GM03348 (cell line): ENCODE measurements at regions not wholly inside any gene's neighbourhood (a gene's known extent, or its start where the extent isn't known, plus 50 kb on each side); places are given as distances from the start of the nearest gene placed in this dataset.
"Not testable (repeated sequence)": the region's sequence is repeated elsewhere in the genome, so short reads cannot be mapped to it uniquely, and the experiment has no call there.

ENCODE experiments used
- DNase-seq: peaks from one replicate; pipeline ENCODE4 v3.0.0; 2012; ENCODE audit warnings: low spot score

DNA sequence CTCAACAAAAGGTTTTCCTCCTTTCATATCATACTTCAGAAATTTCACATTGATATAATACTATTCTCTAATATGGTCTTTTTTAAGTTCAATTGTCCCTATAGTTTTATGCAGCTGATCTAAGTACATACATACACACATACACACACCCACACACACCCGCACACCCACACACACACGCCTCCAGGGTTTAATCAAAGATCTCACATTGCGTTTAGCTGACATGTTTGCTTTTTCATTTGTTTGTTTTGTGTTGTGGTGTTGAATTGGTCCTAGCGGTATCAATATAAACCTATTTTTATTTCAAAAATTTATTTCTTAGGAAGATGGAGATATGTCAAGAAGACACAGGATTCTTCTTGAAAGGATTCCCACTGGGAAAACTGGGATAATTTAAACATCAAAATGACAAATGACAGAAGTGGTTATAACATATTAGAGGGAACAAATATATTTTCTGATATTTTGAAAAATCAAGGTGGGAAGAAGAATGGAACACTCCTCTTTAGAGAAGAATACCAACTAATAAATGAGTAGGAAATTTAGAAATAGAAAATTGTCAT, 434.9 kb upstream of the SLC30A5 start:
- no peak for DNase-seq

DNA sequence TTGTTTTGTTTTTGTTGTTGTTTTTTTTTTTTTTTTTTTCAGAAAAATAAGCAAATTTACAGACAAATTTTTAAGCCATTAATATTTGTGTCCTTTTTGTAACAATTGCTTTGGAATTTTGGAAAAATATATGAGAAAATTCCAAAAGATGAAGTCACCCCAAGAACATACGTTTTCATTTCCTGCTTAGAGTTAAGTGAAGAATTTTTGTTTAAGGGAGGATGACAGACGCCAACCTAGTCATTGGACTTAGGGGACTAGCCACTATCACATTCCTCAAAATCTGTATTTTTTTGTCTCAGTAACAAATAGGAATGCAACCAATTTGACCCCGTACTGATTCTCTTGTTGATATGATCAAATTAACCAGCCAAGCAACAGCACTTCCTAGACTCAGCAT, 433.9 kb upstream of the SLC30A5 start:
- no peak for DNase-seq

DNA sequence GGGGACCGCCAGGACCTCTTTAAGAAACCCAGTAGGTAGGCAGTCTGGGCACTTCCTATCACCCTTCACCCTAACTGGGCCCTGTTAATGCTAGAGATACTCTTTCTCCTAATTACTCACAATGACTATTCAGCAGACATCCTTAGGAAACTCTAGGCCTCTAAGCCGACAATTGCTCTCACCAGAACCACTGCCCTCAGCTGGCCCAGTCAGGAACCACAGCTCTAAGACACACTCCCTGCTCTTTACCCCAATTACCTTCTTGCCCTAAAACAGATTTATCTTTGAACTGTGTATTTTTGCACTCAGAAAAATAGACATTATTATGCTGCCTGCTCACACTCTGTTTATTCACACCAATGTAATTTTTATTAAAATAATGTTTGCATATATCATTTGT, 432.6 kb upstream of the SLC30A5 start:
- peak; percentile 37 for DNase-seq

DNA sequence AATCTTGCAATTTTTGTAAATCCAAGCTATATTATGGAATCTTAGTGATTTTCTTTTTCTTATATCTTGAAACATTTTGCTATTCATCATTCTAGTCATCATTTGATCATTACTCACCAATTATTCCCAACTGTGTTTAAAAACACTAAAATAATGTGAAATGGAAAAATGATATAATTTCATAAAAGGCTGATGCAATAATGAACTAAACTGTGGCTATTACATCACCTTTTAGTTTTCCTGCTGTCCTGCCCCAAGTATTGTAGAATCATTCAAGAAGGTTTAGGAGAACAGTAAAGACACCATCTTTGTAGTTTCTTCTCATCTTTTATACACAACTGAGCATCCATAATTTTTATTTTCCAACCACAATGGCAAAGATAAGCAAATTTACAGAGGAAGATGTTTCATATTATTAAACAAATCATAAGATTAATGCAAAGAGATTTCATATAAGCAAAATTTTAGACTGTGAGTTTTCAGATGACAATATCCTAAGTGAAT, 431.0 kb upstream of the SLC30A5 start:
- DNase-seq: no peak

DNA sequence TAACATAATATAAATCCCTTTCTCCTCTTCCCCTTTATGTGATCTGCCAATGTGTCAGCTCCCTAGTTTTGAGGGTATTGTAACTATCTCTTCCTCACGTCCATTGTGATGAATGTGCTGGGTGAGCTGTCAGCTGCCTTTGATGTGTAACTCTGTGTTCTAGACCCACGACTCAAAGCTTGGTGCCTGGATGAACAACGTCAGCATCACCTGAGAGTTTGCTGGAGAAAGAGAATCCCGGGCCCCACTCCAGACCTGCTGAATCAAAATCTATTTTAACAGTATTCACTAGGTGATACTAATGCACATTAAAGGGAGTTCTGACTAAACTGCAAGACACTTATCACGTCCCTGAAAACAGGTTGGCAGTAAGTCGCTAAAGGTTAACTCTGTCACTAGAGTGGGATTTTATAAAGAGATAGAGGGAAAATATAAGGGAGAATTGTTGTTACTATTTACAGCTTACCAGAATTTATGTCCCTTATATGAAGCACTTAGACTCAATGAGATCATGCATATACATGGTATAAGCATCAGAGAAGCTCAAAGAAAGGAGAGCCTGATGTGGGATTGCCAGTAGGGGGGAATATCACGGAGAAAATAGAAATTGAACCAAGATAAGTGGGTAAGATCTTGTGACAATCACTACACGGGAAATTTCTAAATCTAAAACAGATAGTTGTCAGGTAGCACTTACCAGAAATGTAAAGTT, 423.8 kb upstream of the SLC30A5 start:
- DNase-seq: no peak

DNA sequence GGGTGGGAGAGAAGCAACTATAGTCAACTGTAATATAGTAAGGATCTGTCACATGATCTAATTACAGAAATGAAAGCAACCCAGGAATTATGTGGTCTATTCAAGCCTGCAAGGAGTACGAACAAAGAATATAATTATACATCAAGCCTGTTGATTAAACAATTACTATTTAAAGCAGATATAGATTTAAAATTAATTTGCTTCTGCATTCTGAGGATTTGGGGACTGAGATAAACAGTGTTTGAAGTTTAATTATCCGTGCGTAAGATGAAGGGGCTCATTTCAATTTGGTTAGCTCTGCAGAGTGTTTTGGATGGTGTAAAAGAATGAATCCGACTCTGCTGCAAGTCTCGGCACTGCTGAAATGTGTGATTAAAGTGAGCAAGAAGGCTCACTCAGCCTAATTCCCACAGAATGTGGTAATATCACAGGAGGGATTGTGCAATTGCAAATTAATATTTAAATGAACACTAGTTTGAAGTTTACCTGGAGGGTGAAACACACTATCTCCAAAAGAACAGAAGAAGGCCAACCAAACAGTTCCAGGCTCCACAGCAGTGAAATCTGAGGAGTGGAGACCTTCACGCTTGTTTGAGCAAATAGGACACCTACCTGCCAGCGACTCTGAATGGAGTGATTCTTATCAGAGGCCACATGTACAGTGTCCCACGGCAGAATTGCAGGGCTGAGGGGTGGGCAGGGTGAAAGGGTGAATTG, 420.6 kb upstream of the SLC30A5 start:
- no peak for DNase-seq

DNA sequence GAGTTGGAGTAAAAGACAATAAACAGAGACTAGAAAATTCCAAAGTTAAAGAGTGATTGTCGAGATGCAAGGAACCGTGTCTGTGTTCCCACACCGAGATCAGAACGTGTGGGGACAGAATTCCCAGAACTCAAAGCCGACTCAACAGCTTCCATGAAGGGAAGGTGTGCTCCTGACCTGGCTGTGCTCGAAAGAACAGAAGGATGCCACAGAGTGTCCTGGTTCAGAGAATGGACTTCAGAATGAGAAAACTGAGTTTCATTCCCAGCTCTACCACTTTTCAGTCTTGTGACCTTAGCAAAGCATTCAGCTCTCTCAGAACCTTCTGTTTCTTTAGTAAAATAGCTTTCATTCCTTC, 420.0 kb upstream of the SLC30A5 start:
- DNase-seq: no peak

DNA sequence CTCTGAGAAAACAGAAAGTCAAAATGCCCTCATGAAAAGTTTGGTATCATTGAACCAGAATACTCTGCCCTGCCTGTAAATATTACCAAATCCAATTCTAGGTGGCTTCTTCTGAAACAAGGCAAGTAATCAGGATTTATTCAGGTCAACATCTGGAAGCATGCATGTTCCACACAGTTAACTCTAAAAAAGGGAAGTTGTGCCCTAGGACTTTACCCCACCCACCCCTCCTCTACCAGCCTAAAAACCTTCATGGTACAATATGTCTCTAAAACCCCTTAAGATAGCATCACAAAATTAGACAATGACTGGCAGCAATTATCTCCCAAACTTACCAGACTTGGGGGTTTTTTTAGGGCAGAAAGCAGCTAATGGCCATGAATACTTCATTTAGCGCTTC, 414.8 kb upstream of the SLC30A5 start:
- no peak for DNase-seq

DNA sequence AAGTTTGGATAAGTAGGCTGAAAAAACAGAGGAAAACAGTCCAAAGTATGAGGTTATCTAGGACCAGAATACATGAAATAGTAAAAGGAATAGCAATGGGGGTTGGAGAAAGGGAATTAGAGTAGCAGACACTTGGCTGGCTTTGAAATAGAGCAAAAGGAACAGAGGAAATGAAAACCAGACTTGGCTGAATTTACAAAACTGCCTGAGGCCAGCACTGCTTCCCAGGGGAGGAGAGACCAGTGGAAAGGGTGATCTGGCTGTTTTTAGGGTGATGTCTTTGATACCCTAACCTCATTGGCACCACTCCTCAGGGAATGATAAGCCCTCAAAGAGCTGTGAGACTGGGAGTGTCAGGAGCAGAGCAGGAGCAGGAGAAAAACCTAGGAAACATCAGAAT, 413.4 kb upstream of the SLC30A5 start:
- peak; percentile 9 for DNase-seq

DNA sequence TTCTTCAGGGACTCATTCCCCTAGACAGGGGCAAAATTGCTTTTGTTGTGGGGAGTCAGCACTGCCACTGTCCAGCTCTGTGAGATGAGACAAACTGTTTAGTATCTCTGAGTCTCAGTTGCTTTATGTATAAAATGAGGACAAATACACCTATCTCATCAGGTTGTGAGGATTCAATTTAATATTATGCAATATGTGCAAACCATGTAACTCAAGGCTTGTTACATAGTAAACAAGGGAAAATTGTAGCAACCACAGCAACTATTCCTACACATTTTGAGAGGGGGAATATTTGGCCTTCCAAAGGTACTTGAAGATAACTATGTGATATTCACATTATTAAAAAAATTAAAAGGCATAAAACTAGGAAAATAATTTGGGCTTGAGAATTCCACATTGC, 411.9 kb upstream of the SLC30A5 start:
- no peak for DNase-seq

DNA sequence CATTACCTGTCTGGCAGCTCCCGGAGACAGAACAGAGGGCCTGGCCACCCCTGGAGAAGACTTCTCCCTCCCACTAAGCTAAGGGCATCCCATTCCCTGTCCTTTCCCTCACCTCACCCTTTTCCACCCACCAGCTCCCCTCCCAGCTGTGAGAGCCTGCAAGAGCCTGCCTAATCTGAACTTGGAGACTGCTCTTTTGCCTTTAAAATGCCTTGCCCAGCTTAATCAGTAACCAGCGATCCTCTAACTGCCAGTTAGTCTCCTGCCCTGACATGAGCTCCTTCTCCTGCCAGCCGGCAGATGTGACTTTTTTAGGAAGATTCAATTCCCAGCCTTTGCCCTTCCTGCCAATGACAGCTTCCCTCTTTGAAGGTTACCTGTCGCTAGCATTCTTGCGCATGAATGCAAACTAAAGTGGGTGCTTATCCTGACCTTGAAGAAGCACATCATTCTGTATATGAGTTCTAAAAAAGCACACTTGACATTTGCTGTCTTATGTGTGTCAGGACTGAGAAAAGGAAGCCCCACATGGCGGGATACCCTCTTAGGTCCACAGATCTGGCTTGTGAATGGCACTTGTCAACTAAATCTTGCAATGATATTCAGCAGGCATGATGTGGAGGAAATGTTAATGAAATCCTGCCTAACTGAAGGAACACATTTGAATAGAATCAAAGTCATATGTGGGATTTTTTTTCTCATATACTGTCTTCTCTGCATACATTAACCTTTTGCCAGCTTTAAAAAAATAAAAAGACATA, 411.2 kb upstream of the SLC30A5 start:
- DNase-seq: no peak

DNA sequence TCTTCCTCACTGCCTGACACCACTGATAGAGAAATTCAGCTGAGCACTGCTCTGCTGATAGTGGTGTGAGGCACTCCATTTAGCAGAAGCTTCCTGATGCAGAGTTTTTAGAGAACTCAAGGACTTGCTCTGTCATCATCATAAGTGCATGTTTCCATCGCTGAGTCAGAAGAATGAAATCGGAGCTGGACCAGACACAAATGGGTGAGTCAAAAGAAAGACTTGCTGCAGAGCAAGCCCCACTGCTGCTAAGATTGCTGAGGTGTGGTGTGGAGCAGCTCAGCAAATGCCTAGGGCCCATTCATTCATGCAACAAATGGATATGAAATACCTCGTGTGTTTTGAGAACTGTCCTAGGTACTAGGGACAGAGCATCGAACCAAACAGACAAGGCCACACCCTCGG, 410.2 kb upstream of the SLC30A5 start:
- DNase-seq: peak; percentile 65

DNA sequence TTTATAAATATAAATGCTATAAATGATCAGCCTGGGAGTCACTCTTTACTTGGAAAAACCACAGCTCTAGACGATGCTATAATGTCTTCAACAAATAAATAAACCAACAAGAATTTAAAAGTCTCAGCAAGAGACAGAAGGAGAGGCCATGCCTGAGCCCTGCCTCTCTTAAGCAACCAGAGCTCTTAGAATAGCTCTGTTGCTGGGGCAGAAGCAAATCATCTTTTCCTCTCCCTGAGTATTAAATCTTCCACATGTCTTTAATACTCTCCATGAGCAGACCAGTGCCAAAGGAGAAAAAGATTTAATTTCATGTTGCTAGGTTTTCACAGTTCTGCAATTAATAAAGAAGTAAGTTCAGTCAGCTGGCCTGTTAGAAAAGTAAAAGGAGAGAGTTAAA, 408.0 kb upstream of the SLC30A5 start:
- DNase-seq: no peak

DNA sequence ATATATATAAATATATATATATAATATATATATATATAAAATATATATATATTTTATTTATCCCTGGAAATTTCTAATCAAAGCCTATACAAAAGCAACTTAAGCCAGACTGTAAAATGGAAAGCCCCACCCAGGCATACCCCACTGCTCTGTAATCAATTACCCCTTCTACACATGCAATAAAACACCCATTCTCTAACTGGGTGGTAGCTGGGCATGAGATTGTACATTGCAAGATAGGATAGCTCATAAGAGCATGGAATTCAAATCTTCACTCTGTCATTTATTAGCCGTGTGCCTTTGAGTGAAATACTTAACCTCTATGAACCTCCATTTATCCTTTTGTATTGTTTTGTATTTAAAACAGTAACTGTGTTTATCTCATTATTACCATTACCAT, 405.3 kb upstream of the SLC30A5 start:
- DNase-seq: no peak

DNA sequence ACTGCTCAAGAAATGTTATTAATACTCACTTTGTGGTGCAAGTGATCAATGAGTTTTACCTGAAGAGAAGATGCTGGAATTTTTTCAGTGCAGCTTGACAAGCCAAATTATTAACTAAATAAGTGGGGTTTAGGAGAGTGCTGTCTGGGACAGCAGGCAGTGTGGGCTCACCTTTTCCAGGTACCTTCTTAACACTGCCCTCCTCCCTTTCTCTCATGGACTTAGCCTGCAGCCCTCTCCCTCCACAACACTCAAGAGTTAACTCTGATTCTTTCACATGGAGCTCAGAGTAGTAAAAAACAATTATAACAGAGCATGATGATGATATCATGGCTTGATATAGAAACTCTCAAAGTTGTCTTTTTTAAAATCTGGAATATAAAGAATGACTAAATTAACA, 404.8 kb upstream of the SLC30A5 start:
- no peak for DNase-seq

DNA sequence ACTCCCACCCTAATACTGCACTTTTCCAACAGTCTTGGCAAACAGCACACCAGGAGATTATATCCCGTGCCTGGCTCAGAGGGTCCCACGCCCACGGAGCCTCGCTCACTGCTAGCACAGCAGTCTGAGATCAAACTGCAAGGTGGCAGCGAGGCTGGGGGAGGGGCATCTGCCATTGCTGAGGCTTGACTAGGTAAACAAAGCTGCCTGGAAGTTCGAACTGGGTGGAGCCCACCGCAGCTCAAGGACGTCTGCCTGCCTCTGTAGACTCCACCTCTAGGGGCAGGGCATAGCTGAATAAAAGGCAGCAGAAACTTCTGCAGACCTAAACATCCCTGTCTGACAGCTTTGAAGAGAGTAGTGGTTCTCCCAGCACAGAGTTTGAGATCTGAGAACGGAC, 401.9 kb upstream of the SLC30A5 start:
- not testable (repeated sequence) for DNase-seq

DNA sequence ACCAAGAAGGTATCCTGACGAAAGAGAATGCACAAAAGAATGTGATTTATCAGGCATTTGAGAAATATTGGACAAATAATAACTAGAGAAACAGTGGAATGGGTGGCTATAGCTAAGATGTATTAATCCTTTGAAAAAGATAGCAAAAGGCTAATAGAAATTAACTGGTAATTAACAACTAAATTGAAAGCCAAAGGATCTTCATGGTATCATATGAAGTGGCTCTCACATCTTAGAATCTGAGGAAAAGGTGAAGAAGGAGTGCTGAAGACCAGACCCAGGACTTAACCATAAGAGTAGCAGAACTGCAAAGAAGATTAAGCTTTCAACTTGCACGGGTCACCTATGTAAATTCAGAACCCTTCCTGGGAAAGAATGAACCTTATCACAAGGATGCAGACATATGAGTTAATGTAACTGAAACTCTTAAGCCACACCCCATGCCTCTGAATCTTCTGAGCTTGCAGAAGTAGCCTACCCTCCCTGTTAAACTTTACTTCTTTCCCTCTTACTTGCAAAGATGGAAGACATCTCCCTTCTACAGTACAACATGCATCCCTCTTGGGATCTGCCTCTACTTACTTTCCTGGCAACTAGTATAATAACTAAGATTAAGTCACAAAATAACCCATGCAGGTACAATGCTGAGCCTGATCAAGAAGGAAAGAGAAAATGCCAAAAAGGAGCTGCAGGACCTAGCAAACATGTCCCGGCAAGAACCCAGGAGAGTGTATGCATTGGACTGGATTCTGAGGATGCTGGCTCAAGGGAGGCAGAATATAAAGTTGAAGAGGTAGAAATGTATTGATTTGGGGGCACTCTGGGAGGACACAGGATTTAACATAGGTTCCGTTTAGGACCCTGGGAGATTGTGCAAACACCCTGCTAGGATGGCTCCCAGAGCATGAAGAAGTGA, 395.5 kb upstream of the SLC30A5 start:
- DNase-seq: no peak

DNA sequence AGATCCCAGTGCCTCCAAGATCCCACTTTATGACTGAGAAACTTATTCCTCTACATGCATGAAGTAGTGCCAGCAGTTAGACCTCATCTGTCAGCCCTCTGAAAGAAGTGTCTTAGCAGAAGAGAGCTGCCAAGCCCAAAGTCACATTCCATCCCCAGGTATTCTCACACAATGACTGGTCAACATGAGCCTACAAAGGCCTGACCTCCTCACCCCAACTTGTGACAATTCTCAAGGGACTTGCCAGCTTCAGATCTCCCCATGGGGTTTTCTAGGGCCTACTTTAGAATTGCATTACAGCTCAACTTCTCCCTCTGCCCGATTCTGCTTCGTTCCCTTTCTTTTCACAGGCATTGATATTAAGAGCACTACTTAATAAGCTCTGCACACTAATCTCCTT, 393.8 kb upstream of the SLC30A5 start:
- DNase-seq: no peak

DNA sequence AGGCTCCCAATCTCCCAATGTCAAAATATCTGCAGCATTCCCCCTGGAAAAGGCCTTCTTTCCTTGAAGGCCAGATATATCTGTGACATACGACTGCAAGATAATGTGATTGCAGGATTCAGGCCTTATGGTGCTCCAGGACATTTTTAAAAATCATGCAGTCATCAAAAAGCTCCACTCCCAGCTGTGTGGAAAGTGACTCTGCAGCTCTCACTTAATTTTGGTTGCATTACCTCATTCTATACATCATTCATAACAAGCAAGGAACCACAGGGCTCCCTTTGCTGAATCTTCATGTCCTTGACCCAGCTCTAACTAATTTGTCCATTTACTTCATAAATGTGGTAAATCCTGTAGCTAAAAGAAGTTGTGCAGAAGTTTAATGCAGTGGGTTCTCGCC, 386.2 kb upstream of the SLC30A5 start:
- DNase-seq: no peak

DNA sequence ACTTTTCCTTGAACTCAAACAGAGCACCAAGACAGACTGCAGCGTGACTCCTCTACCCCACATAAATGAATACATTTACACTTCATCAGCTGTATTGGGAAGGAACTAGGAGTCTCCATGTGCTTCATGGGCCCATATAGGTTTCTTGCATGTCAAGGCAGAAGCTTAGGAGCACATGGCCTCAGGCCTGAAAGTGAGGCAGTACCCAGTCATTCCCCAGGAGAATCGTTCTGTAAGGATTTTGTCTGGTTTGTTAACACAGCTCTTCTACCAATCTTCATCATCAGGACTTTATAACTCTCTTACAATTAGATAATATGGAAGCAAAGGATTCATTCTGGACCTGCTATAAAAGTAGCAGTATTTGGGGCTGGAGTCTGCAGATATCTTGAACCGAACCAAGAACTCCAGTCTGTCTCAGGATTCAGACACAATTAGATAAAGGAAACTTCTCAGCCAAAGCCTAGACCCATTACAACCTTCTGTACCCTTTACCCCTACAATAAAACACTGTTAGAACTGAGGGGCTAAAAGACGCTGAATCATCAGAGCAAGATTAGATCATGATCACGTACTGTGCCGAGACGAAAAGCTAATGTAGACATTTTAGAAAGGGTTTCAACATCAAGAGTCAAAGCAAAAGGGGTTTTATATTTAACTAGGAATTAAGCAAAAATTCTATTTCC, 385.5 kb upstream of the SLC30A5 start:
- no peak for DNase-seq

DNA sequence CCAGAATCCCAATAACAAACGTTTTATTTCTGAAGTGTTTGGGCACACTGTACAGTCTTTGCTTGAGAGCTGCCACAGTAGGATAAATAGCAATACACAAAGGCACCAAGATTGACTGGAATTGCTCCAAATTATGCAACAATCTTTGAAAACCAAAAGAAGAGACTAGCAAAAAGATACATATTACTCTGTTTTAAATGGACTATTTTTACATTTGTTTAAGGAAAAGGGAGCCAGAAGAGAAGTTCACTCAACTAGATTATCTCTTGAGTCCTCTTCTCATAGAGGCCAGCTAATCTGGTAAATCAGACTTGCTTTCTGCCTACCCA, 385.0 kb upstream of the SLC30A5 start:
- DNase-seq: no peak
